ENCODE measurements at regions not wholly inside any gene's neighbourhood (a gene's known extent, or its start where the extent isn't known, plus 50 kb on each side); places are given as distances from the start of the nearest gene placed in this dataset.

DNA sequence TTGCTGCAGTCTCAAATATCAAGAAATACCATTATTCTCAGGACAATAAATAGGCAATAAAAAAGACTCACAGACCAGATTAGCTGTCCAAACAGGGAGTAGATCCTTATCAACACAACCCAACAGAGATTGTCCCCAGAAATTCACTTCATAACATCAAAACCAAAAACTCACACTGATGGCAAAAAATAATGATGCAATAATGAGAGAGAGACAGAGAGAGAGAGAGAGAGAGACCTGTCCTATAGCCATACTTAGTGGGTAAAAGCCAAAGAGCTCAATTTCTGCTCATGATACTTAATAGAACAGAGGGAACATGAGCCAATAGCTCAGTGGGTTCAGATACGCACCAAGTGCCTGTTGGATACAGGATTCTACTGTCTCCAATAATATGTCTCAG is 244.5 kb downstream of the FAM72C start:
- Histone ChIP-seq H3K9me2 (replicated peaks; ENCODE audit: low read depth, low read length) (no peaks in the 10 kb centered on the region), H2AFZ (ENCODE audit: low read length) (no peak overlapping the region), H3K9me3 (ENCODE audit: insufficient read depth, low read depth, low read length) (no peaks in the 10 kb centered on the region), H3K4me2 (ENCODE audit: low read depth, low read length, poor library complexity, severe bottlenecking) (no peak overlapping the region), H3K36me3 (ENCODE audit: insufficient read depth, low read length) (no peaks in the 10 kb centered on the region), H3K79me2 (ENCODE audit: insufficient read depth, low read length) (no peaks in the 10 kb centered on the region), H3K27me3 (ENCODE audit: insufficient read depth, low read length, poor library complexity, severe bottlenecking) (no peaks in the 10 kb centered on the region), H3K4me3 (ENCODE audit: low read length, poor library complexity, severe bottlenecking) (no peak overlapping the region), H3F3A (ENCODE audit: low read depth) (no peaks in the 10 kb centered on the region), H3K9ac (ENCODE audit: low read depth, low read length, poor library complexity, severe bottlenecking) (no peak overlapping the region), H3K4me1 (ENCODE audit: insufficient read depth, low read length, poor library complexity, severe bottlenecking) (no peaks in the 10 kb centered on the region), H4K20me1 (ENCODE audit: insufficient read depth, low read length, poor library complexity, severe bottlenecking) (no peaks in the 10 kb centered on the region)
- TF ChIP-seq EZH2phosphoT487 (IDR thresholded peaks at IDR 0.05; ENCODE audit: borderline replicate concordance): no peak
- TF ChIP-seq, protein P1, sequence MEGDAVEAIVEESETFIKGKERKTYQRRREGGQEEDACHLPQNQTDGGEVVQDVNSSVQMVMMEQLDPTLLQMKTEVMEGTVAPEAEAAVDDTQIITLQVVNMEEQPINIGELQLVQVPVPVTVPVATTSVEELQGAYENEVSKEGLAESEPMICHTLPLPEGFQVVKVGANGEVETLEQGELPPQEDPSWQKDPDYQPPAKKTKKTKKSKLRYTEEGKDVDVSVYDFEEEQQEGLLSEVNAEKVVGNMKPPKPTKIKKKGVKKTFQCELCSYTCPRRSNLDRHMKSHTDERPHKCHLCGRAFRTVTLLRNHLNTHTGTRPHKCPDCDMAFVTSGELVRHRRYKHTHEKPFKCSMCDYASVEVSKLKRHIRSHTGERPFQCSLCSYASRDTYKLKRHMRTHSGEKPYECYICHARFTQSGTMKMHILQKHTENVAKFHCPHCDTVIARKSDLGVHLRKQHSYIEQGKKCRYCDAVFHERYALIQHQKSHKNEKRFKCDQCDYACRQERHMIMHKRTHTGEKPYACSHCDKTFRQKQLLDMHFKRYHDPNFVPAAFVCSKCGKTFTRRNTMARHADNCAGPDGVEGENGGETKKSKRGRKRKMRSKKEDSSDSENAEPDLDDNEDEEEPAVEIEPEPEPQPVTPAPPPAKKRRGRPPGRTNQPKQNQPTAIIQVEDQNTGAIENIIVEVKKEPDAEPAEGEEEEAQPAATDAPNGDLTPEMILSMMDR (conservative IDR thresholded peaks at IDR 0.05; ENCODE audit: low read length): no peak

DNA sequence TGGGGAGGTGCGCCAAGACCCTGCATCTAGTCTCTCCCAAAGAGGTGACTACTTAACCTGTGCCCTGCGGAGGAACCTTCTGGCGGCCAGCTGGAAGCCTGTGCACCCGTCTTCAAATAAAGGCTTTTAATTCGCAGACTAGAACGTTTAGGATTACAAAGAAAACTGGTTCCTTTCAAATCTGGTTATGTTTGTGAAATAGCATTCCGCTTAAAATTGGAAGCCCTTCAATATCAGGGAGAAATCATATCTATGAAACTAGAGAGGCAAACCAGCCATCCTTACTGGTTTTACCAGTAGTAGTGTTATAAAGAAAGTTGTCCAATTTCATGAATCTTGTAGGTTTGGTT is 250.8 kb downstream of the FAM72C start:
- Histone ChIP-seq H3K9me3 (ENCODE audit: insufficient read depth, low read depth, low read length) (no peaks in the 10 kb centered on the region), H3K4me3 (ENCODE audit: low read length, poor library complexity, severe bottlenecking) (no peak overlapping the region), H4K20me1 (ENCODE audit: insufficient read depth, low read length, poor library complexity, severe bottlenecking) (no peaks in the 10 kb centered on the region), H3K36me3 (ENCODE audit: insufficient read depth, low read length) (no peaks in the 10 kb centered on the region), H3K9me2 (replicated peaks; ENCODE audit: low read depth, low read length) (no peaks in the 10 kb centered on the region), H3K4me2 (ENCODE audit: low read depth, low read length, poor library complexity, severe bottlenecking) (no peak overlapping the region), H3K9ac (ENCODE audit: low read depth, low read length, poor library complexity, severe bottlenecking) (no peak overlapping the region), H3K79me2 (ENCODE audit: insufficient read depth, low read length) (no peaks in the 10 kb centered on the region), H2AFZ (ENCODE audit: low read length) (no peak overlapping the region), H3K4me1 (ENCODE audit: insufficient read depth, low read length, poor library complexity, severe bottlenecking) (no peaks in the 10 kb centered on the region), H3F3A (ENCODE audit: low read depth) (no peaks in the 10 kb centered on the region), H3K27me3 (ENCODE audit: insufficient read depth, low read length, poor library complexity, severe bottlenecking) (no peaks in the 10 kb centered on the region)
- no peak for TF ChIP-seq EZH2phosphoT487 (IDR thresholded peaks at IDR 0.05; ENCODE audit: borderline replicate concordance)
- TF ChIP-seq, protein P1 (conservative IDR thresholded peaks at IDR 0.05; ENCODE audit: low read length): no peak

DNA sequence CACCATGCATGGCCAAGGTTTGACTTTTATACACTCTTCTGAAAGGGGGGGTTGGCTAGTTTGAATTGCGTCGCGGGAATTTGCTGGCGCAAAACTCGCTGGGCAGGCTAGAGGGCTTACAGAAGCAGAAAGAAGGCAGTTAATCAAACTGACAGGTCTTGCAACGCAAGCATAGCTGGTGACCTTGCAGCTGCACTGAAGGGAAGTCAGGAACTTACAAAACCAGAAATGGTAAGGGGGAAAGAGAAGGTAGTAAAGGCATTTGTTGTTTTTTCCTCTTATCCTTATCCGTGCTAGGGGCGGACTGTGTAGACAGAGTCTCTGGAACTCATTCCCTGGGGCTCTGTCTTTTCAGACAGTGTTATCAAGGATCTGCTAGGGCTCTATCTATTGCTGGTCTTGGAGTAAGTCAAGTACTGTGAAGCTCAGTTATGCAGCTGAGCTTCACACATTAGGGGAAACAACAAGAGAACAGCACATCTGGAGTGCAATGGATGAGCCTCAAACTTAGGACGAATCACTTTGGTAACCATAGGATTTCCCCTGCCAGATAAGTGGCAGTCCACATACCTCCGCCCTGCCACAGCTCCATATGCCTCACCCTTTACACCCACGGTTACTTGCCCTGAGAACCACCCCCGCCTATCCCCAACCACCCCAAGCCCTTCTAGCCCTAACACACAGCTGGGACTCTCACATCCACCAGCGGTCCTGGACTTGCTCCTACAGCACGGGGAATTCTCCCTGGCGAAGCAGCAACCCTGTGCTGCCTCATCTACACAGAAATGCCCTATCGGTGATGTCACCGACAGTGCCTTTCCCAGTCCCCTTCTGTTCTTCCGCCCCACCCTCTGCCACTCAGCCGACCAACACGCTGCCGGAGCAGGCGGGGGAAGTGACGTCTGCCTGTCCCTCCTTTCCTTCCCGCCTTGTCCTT is 251.4 kb downstream of the FAM72C start:
- Histone ChIP-seq H3K36me3 (ENCODE audit: insufficient read depth, low read length) (no peaks in the 10 kb centered on the region), H3K9me3 (ENCODE audit: insufficient read depth, low read depth, low read length) (no peaks in the 10 kb centered on the region), H4K20me1 (ENCODE audit: insufficient read depth, low read length, poor library complexity, severe bottlenecking) (no peaks in the 10 kb centered on the region), H3K4me2 (ENCODE audit: low read depth, low read length, poor library complexity, severe bottlenecking) (no peak overlapping the region), H3K27me3 (ENCODE audit: insufficient read depth, low read length, poor library complexity, severe bottlenecking) (no peaks in the 10 kb centered on the region), H3K9ac (ENCODE audit: low read depth, low read length, poor library complexity, severe bottlenecking) (no peak overlapping the region), H3K79me2 (ENCODE audit: insufficient read depth, low read length) (no peaks in the 10 kb centered on the region), H3K4me1 (ENCODE audit: insufficient read depth, low read length, poor library complexity, severe bottlenecking) (no peaks in the 10 kb centered on the region), H3F3A (ENCODE audit: low read depth) (no peaks in the 10 kb centered on the region), H2AFZ (ENCODE audit: low read length) (no peak overlapping the region), H3K9me2 (replicated peaks; ENCODE audit: low read depth, low read length) (no peaks in the 10 kb centered on the region), H3K4me3 (ENCODE audit: low read length, poor library complexity, severe bottlenecking) (no peak overlapping the region)
- TF ChIP-seq, protein P1 (conservative IDR thresholded peaks at IDR 0.05; ENCODE audit: low read length): no peak
- no peak for TF ChIP-seq EZH2phosphoT487 (IDR thresholded peaks at IDR 0.05; ENCODE audit: borderline replicate concordance)

Data from Loucy (cell line).